ENCODE measurements at regions not wholly inside any gene's neighbourhood (a gene's known extent, or its start where the extent isn't known, plus 50 kb on each side); places are given as distances from the start of the nearest gene placed in this dataset.

DNA sequence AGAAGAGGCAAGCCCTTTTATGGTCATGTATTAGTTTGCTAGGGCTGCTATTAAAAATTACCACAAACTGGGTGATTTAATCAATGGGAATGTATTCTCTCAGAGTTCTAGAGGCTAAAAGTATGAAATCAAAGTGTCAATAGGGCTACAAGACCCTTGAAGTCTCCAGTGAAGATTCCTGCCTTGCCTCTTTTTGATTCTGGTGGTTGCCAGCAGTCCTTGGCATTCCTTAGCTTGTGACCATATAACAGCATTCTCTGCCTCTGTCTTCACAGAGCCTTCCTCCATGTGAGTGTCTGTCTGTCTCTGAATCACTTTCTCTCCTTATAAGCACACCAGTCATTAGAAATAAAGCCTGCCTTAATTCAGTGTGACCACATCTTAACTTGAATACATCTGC lies 282.7 kb downstream of the KCNN2 start:
- TF ChIP-seq, protein P1, sequence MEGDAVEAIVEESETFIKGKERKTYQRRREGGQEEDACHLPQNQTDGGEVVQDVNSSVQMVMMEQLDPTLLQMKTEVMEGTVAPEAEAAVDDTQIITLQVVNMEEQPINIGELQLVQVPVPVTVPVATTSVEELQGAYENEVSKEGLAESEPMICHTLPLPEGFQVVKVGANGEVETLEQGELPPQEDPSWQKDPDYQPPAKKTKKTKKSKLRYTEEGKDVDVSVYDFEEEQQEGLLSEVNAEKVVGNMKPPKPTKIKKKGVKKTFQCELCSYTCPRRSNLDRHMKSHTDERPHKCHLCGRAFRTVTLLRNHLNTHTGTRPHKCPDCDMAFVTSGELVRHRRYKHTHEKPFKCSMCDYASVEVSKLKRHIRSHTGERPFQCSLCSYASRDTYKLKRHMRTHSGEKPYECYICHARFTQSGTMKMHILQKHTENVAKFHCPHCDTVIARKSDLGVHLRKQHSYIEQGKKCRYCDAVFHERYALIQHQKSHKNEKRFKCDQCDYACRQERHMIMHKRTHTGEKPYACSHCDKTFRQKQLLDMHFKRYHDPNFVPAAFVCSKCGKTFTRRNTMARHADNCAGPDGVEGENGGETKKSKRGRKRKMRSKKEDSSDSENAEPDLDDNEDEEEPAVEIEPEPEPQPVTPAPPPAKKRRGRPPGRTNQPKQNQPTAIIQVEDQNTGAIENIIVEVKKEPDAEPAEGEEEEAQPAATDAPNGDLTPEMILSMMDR (IDR thresholded peaks at IDR 0.05), result no peak
- Histone ChIP-seq H3K27me3 (no peaks in the 10 kb centered on the region), H3K9me3 (peaks cover 0 to 21% (median 0%) of the 10 kb centered on the region in 11 donors), H3K4me1 (no peaks in the 10 kb centered on the region), H3K4me3 (no peak overlapping the region), H3K27ac (no peak overlapping the region), H3K36me3 (no peaks in the 10 kb centered on the region)
- DNase-seq (no peak), ATAC-seq (no peak)
- intact Hi-C loops (cut with DNase I), result no loop called here

DNA sequence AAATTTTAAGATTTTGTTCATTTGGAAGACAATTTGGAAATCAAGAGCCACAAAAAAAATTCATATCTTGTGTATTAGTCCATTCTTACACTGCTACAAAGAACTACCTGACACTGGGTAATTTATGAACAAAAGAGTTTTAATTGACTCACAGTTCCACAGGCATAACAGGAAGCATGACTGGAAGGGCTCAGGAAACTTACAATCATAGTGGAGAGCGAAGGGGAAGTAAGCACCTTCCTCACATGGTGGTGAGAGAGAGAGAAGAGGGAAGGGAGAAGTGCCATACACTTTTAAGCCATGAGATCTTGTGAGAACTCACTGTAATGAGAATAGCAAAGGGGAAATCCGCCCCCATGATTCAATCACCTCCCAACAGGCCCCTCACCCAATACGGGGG lies 274.4 kb downstream of the KCNN2 start:
- H3K27ac ChIP-seq, result no peak overlapping the region
- TF ChIP-seq, protein P1 (IDR thresholded peaks at IDR 0.05), result no peak
- H3K27me3 ChIP-seq, result no peaks in the 10 kb centered on the region
- no peaks in the 10 kb centered on the region for H3K4me1 ChIP-seq
- no peak for DNase-seq
- no peaks in the 10 kb centered on the region for H3K36me3 ChIP-seq
- WGBS, 2 donors, result 61 to 69% methylated on average over 3 of the region's 3 CpGs
- peaks cover 0 to 15% (median 0%) of the 10 kb centered on the region in 11 donors for H3K9me3 ChIP-seq
- no peak for ATAC-seq
- intact Hi-C loops (cut with DNase I), result no loop called here
- H3K4me3 ChIP-seq, result no peak overlapping the region

- ATAC-seq, result no peak
- Histone ChIP-seq H3K4me1 (no peaks in the 10 kb centered on the region), H3K36me3 (no peaks in the 10 kb centered on the region), H3K27ac (no peak overlapping the region), H3K4me3 (no peak overlapping the region), H3K9me3 (peaks cover 0 to 12% (median 0%) of the 10 kb centered on the region in 11 donors), H3K27me3 (no peaks in the 10 kb centered on the region)
- 75 to 77% methylated on average over 5 of the region's 5 CpGs for WGBS, 2 donors
- TF ChIP-seq, protein P1 (IDR thresholded peaks at IDR 0.05), result no peak
- no peak for DNase-seq
- intact Hi-C loops (cut with DNase I), result no loop called here
Measured at GRCh38 chr5:114634967-114635901, 273.4 kb downstream of the KCNN2 start.

DNA sequence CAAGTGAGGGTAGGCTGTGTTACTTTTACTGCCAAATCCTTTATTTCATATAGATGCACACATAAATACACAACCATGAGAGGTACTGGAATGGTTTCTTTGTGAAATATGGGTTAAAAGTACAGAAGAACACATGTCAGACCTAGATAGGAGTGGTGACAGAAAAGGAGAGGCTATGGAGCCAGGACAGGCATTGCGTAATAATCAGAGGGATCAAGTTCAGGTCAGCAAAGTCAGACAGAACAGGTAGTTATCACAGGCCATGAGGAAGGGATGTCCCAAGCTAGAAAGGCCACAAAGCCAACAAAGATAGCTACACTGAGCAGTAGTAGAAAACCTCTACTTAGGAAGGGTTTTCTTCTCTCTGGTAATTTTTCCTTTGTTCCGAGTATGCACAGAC lies 272.6 kb downstream of the KCNN2 start:
- no peak for ATAC-seq

More for the DNA sequence above, 272.6 kb downstream of the KCNN2 start:
- 91 to 94% methylated on average over 2 of the region's 2 CpGs for WGBS, 2 donors
- Histone ChIP-seq H3K36me3 (no peaks in the 10 kb centered on the region), H3K27me3 (no peaks in the 10 kb centered on the region), H3K4me3 (no peak overlapping the region), H3K4me1 (no peaks in the 10 kb centered on the region), H3K27ac (no peak overlapping the region), H3K9me3 (peaks cover 0 to 12% (median 0%) of the 10 kb centered on the region in 11 donors)
- TF ChIP-seq, protein P1 (IDR thresholded peaks at IDR 0.05), result no peak
- intact Hi-C loops (cut with DNase I), result no loop called here
- DNase-seq, result no peak
